HG03521 (cell line): ENCODE measurements at regions not wholly inside any gene's neighbourhood (a gene's known extent, or its start where the extent isn't known, plus 50 kb on each side); places are given as distances from the start of the nearest gene placed in this dataset.
"Not testable (repeated sequence)": the region's sequence is repeated elsewhere in the genome, so short reads cannot be mapped to it uniquely, and the experiment has no call there.

Source experiments
- ATAC-seq: cut with Tn5 transposase; IDR thresholded peaks from one replicate; pipeline ENCODE4 v1.9.1; 2021; ENCODE audit warnings: mild to moderate bottlenecking, moderate library complexity; ENCODE audit not compliant: unreplicated experiment

DNA sequence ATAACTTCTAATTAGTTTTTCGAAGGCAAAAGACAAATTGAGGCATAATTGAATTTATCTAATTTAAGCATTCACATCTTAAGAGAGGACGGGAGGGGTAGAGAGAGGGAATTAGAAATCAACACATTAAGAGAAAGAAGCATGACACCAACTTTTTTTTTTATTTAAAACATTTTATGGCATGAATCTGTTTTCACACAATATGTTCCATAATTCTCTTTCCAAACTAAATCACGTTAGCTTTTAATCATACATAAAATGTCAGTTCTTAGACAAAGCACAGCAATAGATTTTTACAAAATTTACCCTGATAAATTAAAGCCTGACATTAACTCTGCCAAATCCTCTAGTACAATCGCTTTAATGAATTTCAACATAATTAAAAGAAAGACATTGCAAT is 600.8 kb upstream of the ROBO1 start:
- ATAC-seq = no peak

DNA sequence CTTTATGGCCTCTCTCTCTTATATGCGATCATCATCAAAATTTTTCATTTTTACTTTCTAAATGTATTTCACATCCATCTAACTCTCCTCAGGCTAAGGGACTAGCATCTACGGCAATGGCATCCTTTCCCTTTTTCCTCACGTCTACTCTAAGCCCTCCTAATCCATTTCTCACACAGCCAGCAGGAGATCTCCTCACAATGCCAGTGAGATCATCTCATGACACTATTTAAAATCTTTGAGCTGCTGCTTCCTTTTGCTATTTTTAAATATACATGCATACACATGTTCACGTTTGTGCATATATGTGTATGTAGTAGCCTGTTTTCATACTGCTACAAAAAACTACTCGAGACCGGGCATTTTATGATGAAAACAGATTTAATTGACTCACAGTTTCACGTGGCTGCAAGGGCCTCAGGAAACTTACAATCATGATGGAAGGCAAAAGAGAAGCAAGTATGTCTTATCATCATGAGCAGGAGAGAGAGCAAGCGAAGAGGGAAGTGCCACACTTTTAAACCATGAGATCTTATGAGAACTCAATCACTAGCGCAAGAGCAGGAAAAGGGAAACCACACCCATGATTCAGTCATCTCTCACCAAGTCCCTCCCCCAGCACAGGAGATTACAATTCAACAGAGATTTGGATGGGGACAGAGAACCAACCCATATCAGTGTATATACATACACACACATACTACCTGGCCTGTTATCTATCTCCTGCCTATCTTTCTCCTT is 599.2 kb upstream of the ROBO1 start:
- ATAC-seq = no peak

DNA sequence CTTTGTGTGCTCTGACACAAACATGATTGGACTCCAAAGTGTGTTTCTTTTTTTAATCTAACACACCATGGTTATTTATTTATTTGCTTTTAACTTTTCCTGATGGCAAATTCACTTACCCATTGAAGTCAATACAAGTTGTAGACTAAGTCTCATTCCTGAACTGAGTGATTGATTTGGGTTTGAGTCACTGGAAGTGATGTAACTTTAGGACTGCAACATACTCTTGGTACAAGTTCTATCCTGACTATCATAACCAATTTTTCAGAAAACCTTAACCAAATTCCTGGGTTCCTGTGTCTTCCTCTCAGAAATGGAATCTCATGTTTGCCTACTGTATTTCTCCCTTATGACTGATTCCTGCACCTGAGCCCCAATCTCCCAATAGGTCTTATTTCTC is 590.0 kb upstream of the ROBO1 start:
- ATAC-seq = no peak

GRCh38 chr3:80355144-80355543 is 587.3 kb upstream of the ROBO1 start:
- ATAC-seq = no peak

- ATAC-seq = no peak
Measured at GRCh38 chr3:80351201-80351600, 583.4 kb upstream of the ROBO1 start.

- no peak for ATAC-seq
Measured at GRCh38 chr3:80350771-80351170, 583.0 kb upstream of the ROBO1 start.

GRCh38 chr3:80338366-80338765 is 570.6 kb upstream of the ROBO1 start:
- no peak for ATAC-seq

GRCh38 chr3:80334534-80334933 is 566.7 kb upstream of the ROBO1 start:
- no peak for ATAC-seq

GRCh38 chr3:80331494-80332170 is 563.8 kb upstream of the ROBO1 start:
- no peak for ATAC-seq

DNA sequence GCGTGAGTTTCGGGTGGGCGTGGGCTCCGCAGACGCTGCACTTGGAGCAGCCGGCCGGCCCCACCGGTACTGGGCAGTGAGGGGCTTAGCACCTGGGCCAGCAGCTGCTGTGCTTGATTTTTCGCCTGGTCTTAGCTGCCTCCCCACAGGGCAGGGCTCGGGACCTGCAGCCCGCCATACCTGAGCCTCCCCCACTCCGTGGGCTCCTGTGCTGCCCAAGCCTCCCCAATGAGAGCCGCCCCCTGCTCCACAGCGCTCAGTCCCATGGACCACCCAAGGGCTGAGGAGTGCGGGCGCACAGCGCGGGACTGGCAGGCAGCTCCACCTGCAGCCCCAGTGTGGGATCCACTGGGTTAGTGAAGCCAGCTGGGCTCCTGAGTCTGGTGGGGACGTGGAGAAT is 546.7 kb upstream of the ROBO1 start:
- ATAC-seq = not testable (repeated sequence)

DNA sequence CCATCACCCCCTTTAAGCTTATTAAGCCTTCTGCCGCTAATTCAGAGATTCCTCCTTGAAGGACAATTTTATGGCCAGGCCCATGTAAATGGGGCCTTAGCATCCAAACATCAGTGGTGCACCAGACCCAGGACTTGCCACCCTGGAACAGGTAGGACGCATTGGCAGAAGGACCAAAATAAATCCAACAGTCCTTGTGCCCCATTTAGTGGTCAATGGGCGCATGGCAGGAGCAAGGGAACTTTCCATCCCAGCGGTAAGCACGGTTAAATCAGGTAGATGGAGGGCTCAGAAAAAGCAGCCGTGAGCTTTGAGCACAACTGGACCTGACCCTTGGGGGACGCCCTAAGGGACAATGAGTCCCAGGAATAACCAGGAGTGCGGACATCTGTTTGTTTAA is 540.8 kb upstream of the ROBO1 start:
- ATAC-seq = no peak

DNA sequence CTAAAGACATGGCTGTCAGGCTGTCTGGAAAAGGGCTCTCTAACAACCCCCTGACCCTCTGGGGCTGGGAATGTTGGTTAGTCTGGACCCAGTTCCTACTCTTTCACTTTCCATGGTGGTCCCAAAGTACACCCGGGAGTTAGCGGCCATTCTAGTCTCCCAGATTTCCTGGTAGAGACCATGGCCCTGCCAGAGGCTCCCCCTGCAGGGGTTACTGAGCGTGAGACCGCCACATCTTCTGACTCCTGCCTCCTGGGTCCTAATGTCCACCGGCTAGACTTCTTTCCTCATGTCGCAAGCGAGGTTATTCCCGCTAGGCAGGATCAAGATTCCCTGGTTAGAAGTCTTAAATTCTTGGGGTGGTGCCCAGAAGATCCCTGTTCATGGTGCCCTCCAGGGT is 540.0 kb upstream of the ROBO1 start:
- ATAC-seq = no peak

- no peak for ATAC-seq
Measured at GRCh38 chr3:80297720-80298119, 529.9 kb upstream of the ROBO1 start.

DNA sequence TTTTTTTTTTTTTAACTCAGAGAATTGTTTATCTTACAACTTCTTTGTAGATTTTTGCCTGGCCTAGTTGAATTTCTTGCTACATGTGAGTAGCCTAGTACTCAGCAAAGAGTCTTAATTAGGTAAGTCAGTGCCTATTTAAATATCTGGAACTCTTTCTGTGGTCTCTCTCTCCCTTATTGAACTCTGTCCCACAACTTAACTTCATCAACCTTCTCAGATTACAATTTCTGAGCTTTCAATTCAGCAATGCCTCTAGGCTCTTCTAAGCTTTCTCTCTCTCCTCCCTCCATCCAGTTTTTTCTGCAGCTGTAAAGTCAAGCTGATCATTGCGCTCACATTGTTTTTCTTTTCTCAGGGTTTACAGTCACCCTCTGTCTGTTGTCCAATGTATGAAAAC is 517.6 kb upstream of the ROBO1 start:
- no peak for ATAC-seq

GRCh38 chr3:80283783-80284182 is 516.0 kb upstream of the ROBO1 start:
- ATAC-seq = no peak

DNA sequence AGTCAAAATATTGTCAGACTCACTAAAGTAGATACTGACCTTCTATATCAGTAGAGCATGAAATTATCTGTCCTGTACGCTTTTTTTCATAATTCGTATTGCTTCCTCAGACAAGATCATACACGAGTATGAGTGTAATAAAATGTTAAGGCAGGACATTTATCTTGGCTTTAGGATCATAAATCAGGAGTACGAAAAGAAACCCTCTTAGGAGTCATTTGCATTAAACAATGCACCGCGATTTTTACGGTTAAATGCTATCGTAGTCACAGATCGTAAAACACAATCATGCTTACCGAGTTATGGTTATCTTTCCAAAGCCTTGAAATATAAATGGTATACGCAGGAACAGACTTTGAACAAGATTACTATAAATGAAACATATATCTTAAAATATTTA is 510.3 kb upstream of the ROBO1 start:
- no peak for ATAC-seq

DNA sequence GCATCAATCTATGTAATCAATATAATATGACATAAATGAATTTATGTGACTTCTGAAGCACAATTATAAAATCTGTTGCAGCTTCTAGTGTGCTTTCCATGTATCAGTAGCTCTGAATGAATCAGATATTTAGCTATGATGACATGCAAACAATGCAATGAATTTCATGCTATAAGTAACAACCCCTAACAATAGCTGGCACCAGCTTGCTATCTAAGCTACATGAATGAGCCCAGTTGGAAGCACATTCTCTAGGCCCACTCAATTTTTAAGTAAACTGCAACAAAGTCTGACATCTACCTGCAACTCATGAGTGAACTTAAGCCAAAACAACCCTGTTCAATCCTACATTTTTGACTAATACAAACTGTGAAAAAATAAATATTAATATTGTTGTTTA is 507.3 kb upstream of the ROBO1 start:
- no peak for ATAC-seq

GRCh38 chr3:80263260-80263659 is 495.5 kb upstream of the ROBO1 start:
- no peak for ATAC-seq

DNA sequence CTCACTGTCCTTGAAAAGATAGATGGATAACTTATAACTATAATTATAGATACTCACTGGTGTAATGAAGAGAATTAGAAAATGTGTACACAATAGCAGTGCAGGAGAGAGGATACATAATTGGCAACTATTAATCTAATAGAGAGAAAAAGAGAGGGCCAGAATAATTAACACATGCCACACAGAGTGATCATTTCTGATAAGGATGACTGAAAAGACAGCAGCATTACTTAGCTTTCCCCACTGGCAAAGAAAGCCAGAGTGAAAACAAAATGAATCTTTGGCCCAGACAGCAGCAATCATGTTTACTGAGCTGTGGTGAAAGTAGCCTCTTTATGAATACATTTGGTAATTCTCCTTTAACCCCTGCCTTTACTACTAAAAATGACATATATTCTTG is 493.3 kb upstream of the ROBO1 start:
- no peak for ATAC-seq

DNA sequence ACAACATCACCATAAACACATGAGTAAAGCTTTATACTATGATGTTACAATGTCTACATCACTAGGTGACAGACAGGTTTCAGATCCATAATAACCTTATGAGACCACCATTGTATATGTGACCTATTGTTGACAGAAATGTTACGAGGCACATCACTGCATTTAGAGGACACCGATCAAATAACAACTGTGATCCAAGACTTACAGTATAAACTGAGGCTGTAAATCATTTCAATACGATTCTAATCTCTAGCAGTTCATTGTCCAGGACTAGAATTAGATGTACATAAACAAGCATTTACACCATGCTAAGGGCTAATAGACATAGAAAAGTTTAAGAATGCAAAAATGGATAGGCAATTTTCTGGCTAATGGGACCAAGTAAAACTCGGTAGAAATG is 491.9 kb upstream of the ROBO1 start:
- ATAC-seq = no peak

- no peak for ATAC-seq
Measured at GRCh38 chr3:80252113-80252512, 484.3 kb upstream of the ROBO1 start.

GRCh38 chr3:80247766-80248165 is 480.0 kb upstream of the ROBO1 start:
- ATAC-seq = no peak

DNA sequence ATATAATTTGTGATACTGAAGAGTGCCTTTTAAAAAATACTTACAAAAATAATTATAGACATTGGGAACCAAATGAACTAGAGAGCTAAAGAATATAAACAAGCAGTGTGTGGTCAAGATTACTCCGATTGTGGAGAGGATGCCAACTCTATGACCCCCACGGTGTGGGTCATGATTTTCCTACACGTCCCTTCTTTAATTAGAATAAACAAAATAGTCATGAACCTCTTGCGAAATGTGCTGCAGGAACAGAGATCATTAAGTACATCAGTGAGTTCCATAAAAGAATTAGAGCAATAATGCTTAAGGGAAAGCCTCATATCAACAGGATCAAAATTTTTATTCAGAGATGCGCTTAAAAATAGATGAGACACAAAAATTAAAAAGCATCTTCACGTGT is 476.6 kb upstream of the ROBO1 start:
- ATAC-seq = no peak
